HCT116 (cell line): ENCODE measurements at regions not wholly inside any gene's neighbourhood (a gene's known extent, or its start where the extent isn't known, plus 50 kb on each side); places are given as distances from the start of the nearest gene placed in this dataset.

Source experiments
- ATAC-seq: fragments of 200-7000 bp; cut with Tn5 transposase; 2 replicates; pipeline ENCODE4 v1.9.1; 2020; ENCODE audit warnings: mild to moderate bottlenecking, moderate library complexity
- BruUV-seq: library from RNA; stranded (reverse); fragments of 400-500 nt; replicated peaks from 2 replicates; lab custom pipeline; 2021; lab: Mats Ljungman, UMichigan
- CTCF ChIA-PET: fragments of 300-600 bp; sonication (Branson Sonifier 250); formaldehyde crosslinking; loops from one replicate; lab custom pipeline; 2021; ENCODE audit warnings: antibody characterized with exemption; lab: Charles Lee
- POLR2A ChIA-PET: fragments of 300-600, 350-600 bp; sonication (Branson Sonifier 250); formaldehyde crosslinking; loops from one replicate; lab custom pipeline; 2021; ENCODE audit warnings: antibody characterized with exemption; lab: Charles Lee
- RAD21 ChIA-PET, 2 experiments: fragments of 300-600 bp; sonication (Branson Sonifier 250); formaldehyde crosslinking; loops; one replicate each; lab custom pipeline; 2023; ENCODE audit warnings: low total read pairs in 2 of 2; ENCODE audit not compliant: uncharacterized antibody in 2 of 2, unreplicated experiment in 2 of 2, low non-redundant PET in 1 of 2; lab: Charles Lee
- DNase-seq: peaks from one replicate; pipeline ENCODE4 v3.0.0-alpha.2; 2010; ENCODE audit warnings: low read depth, low spot score
- H2AFZ ChIP-seq: fragments of 200-600 bp; shearing (Covaris generic), sonication (generic); 2 replicates; pipeline ENCODE4 v1.6.1; 2017; ENCODE audit warnings: low read depth, mixed run types, mixed read lengths, antibody characterized with exemption, low read length; ENCODE audit not compliant: poor library complexity, severe bottlenecking
- H3K27ac ChIP-seq: 2 replicates; pipeline ENCODE4 v1.5.1; 2012; ENCODE audit warnings: low read depth, low read length
- H3K27me3 ChIP-seq: fragments of 200-600 bp; sonication (generic); 2 replicates; pipeline ENCODE4 v1.6.1; 2016; ENCODE audit warnings: mixed run types, low read length, mixed read lengths; ENCODE audit not compliant: insufficient read depth
- H3K36me3 ChIP-seq, 2 experiments: fragments of 200-500 bp in 1 of 2; fragments of 200-600 bp in 1 of 2; sonication (Bioruptor generic) in 1 of 2; sonication (generic) in 1 of 2; 2 replicates each; pipeline versions ENCODE4 v1.5.1 to v1.6.1; 2014 to 2016; ENCODE audit warnings: low read length in 2 of 2, inconsistent platforms in 1 of 2, mixed read lengths in 1 of 2, mixed run types in 1 of 2; ENCODE audit not compliant: insufficient read depth in 2 of 2, control insufficient read depth in 1 of 2
- H3K4me1 ChIP-seq, 2 experiments: fragments of 200-600 bp in 1 of 2; sonication (generic) in 1 of 2; 2 replicates each; pipeline versions ENCODE4 v1.5.1 to v1.6.1; 2012 to 2017; ENCODE audit warnings: low read length in 2 of 2, inconsistent platforms in 1 of 2, mild to moderate bottlenecking in 1 of 2, mixed read lengths in 1 of 2, mixed run types in 1 of 2, moderate library complexity in 1 of 2; ENCODE audit not compliant: insufficient read depth in 2 of 2, control insufficient read depth in 1 of 2
- H3K4me2 ChIP-seq: fragments of 200-600 bp; sonication (generic); 2 replicates; pipeline ENCODE4 v1.6.1; 2017; ENCODE audit warnings: mixed run types, low read length, mixed read lengths
- H3K4me3 ChIP-seq, 2 experiments: fragments of 200-600 bp in 1 of 2; sonication (generic) in 1 of 2; replicated peaks in 1 of 2; 2 replicates each; pipeline ENCODE4 v1.5.1; 2011 to 2016; ENCODE audit warnings: low read length in 2 of 2, control low read depth in 1 of 2, low read depth in 1 of 2, mild to moderate bottlenecking in 1 of 2, mixed read lengths in 1 of 2, mixed run types in 1 of 2
- H3K79me2 ChIP-seq: fragments of 200-600 bp; sonication (generic); 2 replicates; pipeline ENCODE4 v1.6.1; 2017; ENCODE audit warnings: mild to moderate bottlenecking, mixed run types, low read length, moderate library complexity, mixed read lengths; ENCODE audit not compliant: insufficient read depth
- H3K9ac ChIP-seq: fragments of 200-600 bp; sonication (generic); 2 replicates; pipeline ENCODE4 v1.6.1; 2016; ENCODE audit warnings: low read length, mixed read lengths
- H3K9me2 ChIP-seq: fragments of 200-600 bp; sonication (generic), shearing (Covaris generic); 2 replicates; pipeline ENCODE4 v1.6.1; 2017; ENCODE audit warnings: mixed run types, mild to moderate bottlenecking, moderate library complexity; ENCODE audit not compliant: insufficient read depth
- H3K9me3 ChIP-seq, 2 experiments: fragments of 200-500 bp in 1 of 2; fragments of 200-600 bp in 1 of 2; sonication (Bioruptor generic) in 1 of 2; sonication (generic) in 1 of 2; 2 replicates each; pipeline ENCODE4 v1.6.1; 2014 to 2017; ENCODE audit warnings: low read length in 2 of 2, mixed read lengths in 2 of 2, inconsistent platforms in 1 of 2, low read depth in 1 of 2, mild to moderate bottlenecking in 1 of 2, mixed run types in 1 of 2, moderate library complexity in 1 of 2; ENCODE audit not compliant: control insufficient read depth in 1 of 2, insufficient read depth in 1 of 2
- H4K20me1 ChIP-seq: fragments of 200-600 bp; sonication (generic), shearing (Covaris generic); 2 replicates; pipeline ENCODE4 v1.6.1; 2017; ENCODE audit warnings: mixed run types, mild to moderate bottlenecking, moderate library complexity; ENCODE audit not compliant: insufficient read depth
- CBX3 ChIP-seq: IDR thresholded peaks from 2 replicates; pipeline ENCODE4 v1.6.1; 2012; ENCODE audit warnings: low read depth
- CTCF ChIP-seq, 3 experiments: fragments of 200-600 bp in 1 of 3; sonication (generic) in 1 of 3; IDR thresholded peaks in 2 of 3; conservative IDR thresholded peaks in 1 of 3; 2 replicates each; pipeline ENCODE4 v1.5.1; 2012 to 2017; ENCODE audit warnings: low read depth in 2 of 3, low read length in 2 of 3, antibody characterized with exemption in 1 of 3, borderline replicate concordance in 1 of 3, control low read depth in 1 of 3, mild to moderate bottlenecking in 1 of 3, mixed read lengths in 1 of 3, mixed run types in 1 of 3, moderate library complexity in 1 of 3; ENCODE audit not compliant: insufficient read depth in 1 of 3
- POLR2A ChIP-seq: IDR thresholded peaks from 2 replicates; pipeline ENCODE4 v1.7.0; 2011; ENCODE audit warnings: borderline replicate concordance; ENCODE audit not compliant: insufficient read depth, insufficient read length; ENCODE audit errors: extremely low read depth
- REST ChIP-seq: IDR thresholded peaks from 2 replicates; pipeline ENCODE4 v1.6.1; 2012; ENCODE audit warnings: low read depth
- SP1 ChIP-seq: IDR thresholded peaks from 2 replicates; pipeline ENCODE4 v1.6.1; 2012; ENCODE audit warnings: low read depth
- TCF7L2 ChIP-seq: IDR thresholded peaks from 2 replicates; pipeline ENCODE4 v1.7.0; 2011; ENCODE audit warnings: borderline replicate concordance, inconsistent platforms; ENCODE audit not compliant: insufficient read depth, insufficient read length; ENCODE audit errors: extremely low read depth
- intact Hi-C: fragments of 100-400 bp; cut with micrococcal nuclease; formaldehyde crosslinking; loops from 2 replicates; pipeline ENCODE4 v1.10.0; 2022

- Histone ChIP-seq H3K27me3 (no peaks in the 10 kb centered on the region), H3K9me3 (no peaks in the 10 kb centered on the region), H3K4me1 (no peaks in the 10 kb centered on the region), H2AFZ (no peak overlapping the region), H3K4me3 (no peak overlapping the region), H3K4me2 (no peak overlapping the region)
- intact Hi-C loops = no loop called here
- CTCF ChIA-PET = no interaction called here
- TF ChIP-seq SP1 = no peak
- TF ChIP-seq TCF7L2 = no peak
- no peak for TF ChIP-seq CTCF (IDR thresholded peaks at IDR 0.05 in 2 of 3, conservative IDR thresholded peaks at IDR 0.05 in 1 of 3; ENCODE audit: borderline replicate concordance in 1 of 3, insufficient read depth in 1 of 3, low read depth in 2 of 3, low read length in 2 of 3)
- TF ChIP-seq CBX3 = no peak
- TF ChIP-seq REST = no peak
- TF ChIP-seq POLR2A = no peak
- TF ChIP-seq, all 23 proteins: peak for 0
- Histone ChIP-seq H3K36me3 (no peaks in the 10 kb centered on the region), H3K27ac (no peak overlapping the region), H3K9ac (no peak overlapping the region), H3K9me2 (no peaks in the 10 kb centered on the region), H4K20me1 (no peaks in the 10 kb centered on the region), H3K79me2 (no peaks in the 10 kb centered on the region)
- DNase-seq (no peak), ATAC-seq (no peak)
- BruUV-seq = no TSS peak
- RAD21 ChIA-PET = no interaction called here
- POLR2A ChIA-PET = no interaction called here
Observed at GRCh38 chr7:88599528-88599927, 160.0 kb upstream of the ZNF804B start.
